ENCODE measurements at regions not wholly inside any gene's neighbourhood (a gene's known extent, or its start where the extent isn't known, plus 50 kb on each side); places are given as distances from the start of the nearest gene placed in this dataset.

- DNase-seq: no peak
Measured at GRCh38 chr2:236805800-236806531, 236.3 kb downstream of the ACKR3 start.

- DNase-seq: no peak
Measured at GRCh38 chr2:236809716-236810115, 240.1 kb downstream of the ACKR3 start.

GRCh38 chr2:236811062-236811656, 241.5 kb downstream of the ACKR3 start:
- no peak for DNase-seq

GRCh38 chr2:236813766-236814165, 244.1 kb downstream of the ACKR3 start:
- DNase-seq: no peak

GRCh38 chr2:236814593-236814992, 245.0 kb downstream of the ACKR3 start:
- no peak for DNase-seq

GRCh38 chr2:236815746-236816145, 246.1 kb downstream of the ACKR3 start:
- no peak for DNase-seq

- DNase-seq: no peak
Measured at GRCh38 chr2:236816197-236817170, 246.9 kb downstream of the ACKR3 start.

GRCh38 chr2:236818281-236819045, 248.8 kb downstream of the ACKR3 start:
- DNase-seq: no peak

- DNase-seq: no peak
Measured at GRCh38 chr2:236819275-236820002, 249.8 kb downstream of the ACKR3 start.

GRCh38 chr2:236820763-236821344, 251.2 kb downstream of the ACKR3 start:
- no peak for DNase-seq

- DNase-seq: no peak
Measured at GRCh38 chr2:236823041-236823629, 253.5 kb downstream of the ACKR3 start.

- no peak for DNase-seq
Measured at GRCh38 chr2:236823963-236824362, 254.3 kb downstream of the ACKR3 start.

GRCh38 chr2:236824836-236825235, 255.2 kb downstream of the ACKR3 start:
- peak; percentile 78 to 87 for DNase-seq

- no peak for DNase-seq
Measured at GRCh38 chr2:236825989-236826510, 256.4 kb downstream of the ACKR3 start.

- DNase-seq: no peak
Measured at GRCh38 chr2:236826606-236827156, 257.1 kb downstream of the ACKR3 start.

- DNase-seq: no peak
Measured at GRCh38 chr2:236827997-236828396, 257.7 kb upstream of the COPS8 start.

GRCh38 chr2:236828820-236829219, 256.9 kb upstream of the COPS8 start:
- no peak for DNase-seq

GRCh38 chr2:236830926-236831325, 254.8 kb upstream of the COPS8 start:
- no peak for DNase-seq

GRCh38 chr2:236831698-236832097, 254.0 kb upstream of the COPS8 start:
- DNase-seq: no peak

- no peak for DNase-seq
Measured at GRCh38 chr2:236833501-236834073, 252.1 kb upstream of the COPS8 start.
